ENCODE measurements at regions not wholly inside any gene's neighbourhood (a gene's known extent, or its start where the extent isn't known, plus 50 kb on each side); places are given as distances from the start of the nearest gene placed in this dataset.

GRCh38 chr4:36399762-36400353 lies 118.4 kb downstream of the DTHD1 start:
- TF ChIP-seq PRDM10 (tag by site-specific recombination; IDR thresholded peaks at IDR 0.05) (no peak), REST (tag by site-specific recombination; IDR thresholded peaks at IDR 0.05) (no peak), ZBTB21 (tag by site-specific recombination; IDR thresholded peaks at IDR 0.05) (no peak), ZNF114 (tag by site-specific recombination; IDR thresholded peaks at IDR 0.05) (no peak), CTCF (tag by site-specific recombination; IDR thresholded peaks at IDR 0.05) (no peak), ZNF785 (tag by site-specific recombination; IDR thresholded peaks at IDR 0.05) (no peak), ZNF121 (tag by site-specific recombination; IDR thresholded peaks at IDR 0.05) (no peak), PATZ1 (tag by site-specific recombination; IDR thresholded peaks at IDR 0.05) (no peak), PBX3 (CRISPR knock-in tag; IDR thresholded peaks at IDR 0.05) (no peak), ZNF449 (tag by site-specific recombination; IDR thresholded peaks at IDR 0.05) (no peak)

Data from HEK293 (cell line).